IMR-90 (cell line): ENCODE measurements at regions not wholly inside any gene's neighbourhood (a gene's known extent, or its start where the extent isn't known, plus 50 kb on each side); places are given as distances from the start of the nearest gene placed in this dataset.
A peak's percentile ranks its signal among the peaks of the same experiment; 100 is the strongest.

Experiments used
- ATAC-seq: fragments of 200-7000 bp; cut with Tn5 transposase; 2 replicates; pipeline ENCODE4 v1.9.1; 2020; ENCODE audit warnings: low read depth, mild to moderate bottlenecking, moderate library complexity
- BruUV-seq: library from RNA; stranded (reverse); fragments of 400-500 nt; replicated peaks from 2 replicates; lab custom pipeline; 2021; lab: Mats Ljungman, UMichigan
- CTCF ChIA-PET: fragments of 300-600 bp; formaldehyde crosslinking; extraction: SDS; loops from one replicate; lab custom pipeline; 2021; ENCODE audit warnings: antibody characterized with exemption; lab: Yijun Ruan, JAX
- POLR2A ChIA-PET: fragments of 300-600 bp; sonication (Branson Sonifier 250); formaldehyde crosslinking; loops from one replicate; lab custom pipeline; 2022; ENCODE audit warnings: antibody characterized with exemption; ENCODE audit not compliant: unreplicated experiment; lab: Charles Lee
- DNase-seq: peaks from one replicate; pipeline ENCODE4 v3.0.0; 2013
- H2AFZ ChIP-seq: replicated peaks from 2 replicates; pipeline ENCODE3; 2013; ENCODE audit warnings: low read length, mild to moderate bottlenecking; ENCODE audit not compliant: poor library complexity
- H2AK5ac ChIP-seq: 2 replicates; pipeline ENCODE4 v1.6.1; 2013; ENCODE audit warnings: low read depth, low read length, inconsistent platforms
- H2AK9ac ChIP-seq: replicated peaks from 2 replicates; pipeline ENCODE3; 2013; ENCODE audit warnings: mild to moderate bottlenecking, low read depth, low read length, moderate library complexity; ENCODE audit not compliant: poor library complexity
- H2BK120ac ChIP-seq: 2 replicates; pipeline ENCODE4 v1.6.1; 2013; ENCODE audit warnings: low read depth, low read length, inconsistent platforms
- H2BK15ac ChIP-seq: 3 replicates; pipeline ENCODE4 v1.6.1; 2013; ENCODE audit warnings: low read depth, low read length, inconsistent platforms
- H2BK20ac ChIP-seq: 2 replicates; pipeline ENCODE4 v1.6.1; 2013; ENCODE audit warnings: low read depth, mild to moderate bottlenecking, inconsistent platforms, low read length, moderate library complexity
- H2BK5ac ChIP-seq: 2 replicates; pipeline ENCODE4 v1.6.1; 2013; ENCODE audit warnings: mild to moderate bottlenecking, low read depth, low read length, inconsistent platforms; ENCODE audit not compliant: poor library complexity, severe bottlenecking
- H3K14ac ChIP-seq: replicated peaks from 2 replicates; pipeline ENCODE4 v1.6.1; 2013; ENCODE audit warnings: low read depth, low read length, inconsistent platforms
- H3K18ac ChIP-seq: 2 replicates; pipeline ENCODE4 v1.6.1; 2013; ENCODE audit warnings: low read depth, low read length, control low read depth
- H3K23ac ChIP-seq: 2 replicates; pipeline ENCODE4 v1.6.1; 2013; ENCODE audit warnings: low read depth, low read length, inconsistent platforms
- H3K27ac ChIP-seq: 2 replicates; pipeline ENCODE4 v1.5.1; 2013; ENCODE audit warnings: mild to moderate bottlenecking, control low read depth, low read length; ENCODE audit not compliant: insufficient read depth
- H3K27me3 ChIP-seq: 2 replicates; pipeline ENCODE4 v1.6.1; 2013; ENCODE audit warnings: low read length; ENCODE audit not compliant: control insufficient read depth, insufficient read depth
- H3K36me3 ChIP-seq: 2 replicates; pipeline ENCODE4 v1.6.1; 2013; ENCODE audit warnings: low read length, mixed read lengths; ENCODE audit not compliant: control insufficient read depth, insufficient read depth
- H3K4ac ChIP-seq: 2 replicates; pipeline ENCODE4 v1.6.1; 2013; ENCODE audit warnings: low read depth, low read length, inconsistent platforms
- H3K4me1 ChIP-seq: 2 replicates; pipeline ENCODE4 v1.6.1; 2013; ENCODE audit warnings: low read length, mixed read lengths; ENCODE audit not compliant: control insufficient read depth, insufficient read depth
- H3K4me2 ChIP-seq: 2 replicates; pipeline ENCODE4 v1.6.1; 2013; ENCODE audit warnings: low read depth, mild to moderate bottlenecking, control low read depth, low read length, moderate library complexity
- H3K4me3 ChIP-seq: 2 replicates; pipeline ENCODE4 v1.5.1; 2013; ENCODE audit warnings: low read depth, mild to moderate bottlenecking, control low read depth, low read length, moderate library complexity; ENCODE audit not compliant: insufficient read depth
- H3K56ac ChIP-seq: 2 replicates; pipeline ENCODE4 v1.6.1; 2013; ENCODE audit warnings: low read length, inconsistent platforms; ENCODE audit not compliant: insufficient read depth; ENCODE audit errors: extremely low read depth
- H3K79me1 ChIP-seq, 2 experiments: 2 replicates each; pipeline ENCODE4 v1.6.1; 2013; ENCODE audit warnings: low read length in 2 of 2, inconsistent platforms in 1 of 2, low read depth in 1 of 2
- H3K9ac ChIP-seq: 2 replicates; pipeline ENCODE4 v1.6.1; 2013; ENCODE audit warnings: low read depth, low read length, control low read depth
- H3K9me1 ChIP-seq: 2 replicates; pipeline ENCODE4 v1.6.1; 2013; ENCODE audit warnings: low read length, inconsistent platforms; ENCODE audit not compliant: insufficient read depth
- H3K9me3 ChIP-seq: 2 replicates; pipeline ENCODE4 v1.6.1; 2013; ENCODE audit warnings: low read length; ENCODE audit not compliant: control insufficient read depth, insufficient read depth
- H4K20me1 ChIP-seq: 2 replicates; pipeline ENCODE4 v1.6.1; 2013; ENCODE audit warnings: low read length, inconsistent platforms; ENCODE audit not compliant: insufficient read depth
- H4K5ac ChIP-seq: 2 replicates; pipeline ENCODE4 v1.6.1; 2013; ENCODE audit warnings: mild to moderate bottlenecking, low read depth, low read length, control low read depth
- H4K8ac ChIP-seq, 2 experiments: 2 replicates each; pipeline ENCODE4 v1.6.1; 2013; ENCODE audit warnings: low read depth in 2 of 2, low read length in 2 of 2, control low read depth in 1 of 2, inconsistent platforms in 1 of 2
- H4K91ac ChIP-seq: 2 replicates; pipeline ENCODE4 v1.6.1; 2013; ENCODE audit warnings: low read depth, low read length, inconsistent platforms; ENCODE audit not compliant: insufficient read depth
- CEBPB ChIP-seq: IDR thresholded peaks from 2 replicates; pipeline ENCODE4 v1.6.1; 2012; ENCODE audit warnings: low read depth, low read length, improper control_type of control experiment
- CHD1 ChIP-seq: IDR thresholded peaks from 2 replicates; pipeline ENCODE4 v1.6.1; 2012; ENCODE audit warnings: low read depth, low read length, improper control_type of control experiment
- FOS ChIP-seq: fragments of 150-350 bp; IDR thresholded peaks from 2 replicates; pipeline ENCODE4 v1.6.1; 2016; ENCODE audit warnings: low read depth, low read length
- NFE2L2 ChIP-seq: fragments of 150-350 bp; IDR thresholded peaks from 2 replicates; pipeline ENCODE4 v1.6.1; 2016; ENCODE audit warnings: low read depth, mild to moderate bottlenecking, low read length
- RAD21 ChIP-seq: IDR thresholded peaks from 2 replicates; pipeline ENCODE4 v1.6.1; 2012; ENCODE audit warnings: low read length, improper control_type of control experiment
- SMC3 ChIP-seq: fragments of 150-350 bp; IDR thresholded peaks from 2 replicates; pipeline ENCODE4 v1.6.1; 2016; ENCODE audit warnings: low read depth, mild to moderate bottlenecking, antibody characterized with exemption, low read length, moderate library complexity
- USF2 ChIP-seq: fragments of 150-350 bp; IDR thresholded peaks from 2 replicates; pipeline ENCODE4 v1.6.1; 2017; ENCODE audit warnings: mild to moderate bottlenecking, antibody characterized with exemption, low read length, low read depth
- WGBS, 2 experiments: methylation state at CpG; one replicate each; pipeline versions ENCODE4 v1.1.5 to v1.1.7; 2013; ENCODE audit warnings: missing lambda C conversion rate in 2 of 2; ENCODE audit not compliant: insufficient read length in 1 of 2; ENCODE audit errors: extremely low coverage in 2 of 2; 5-methylcytosine and 5-hydroxymethylcytosine counted together
- dilution Hi-C: fragments of 300-500 bp; cut with HindIII; formaldehyde crosslinking; loops from one replicate; pipeline ENCODE4 v1.14.3; 2018; ENCODE audit warnings: low sequenced_read_pairs; ENCODE audit not compliant: unreplicated experiment
- in situ Hi-C: fragments of 300-500 bp; cut with MboI; formaldehyde crosslinking; loops from 3 replicates; pipeline ENCODE4 v1.14.3; 2019; ENCODE audit warnings: low sequenced_read_pairs, inconsistent platforms, mixed read lengths
- intact Hi-C: fragments of 100-400 bp; cut with micrococcal nuclease; formaldehyde crosslinking; loops from 2 replicates; pipeline ENCODE4 v1.10.0; 2022

DNA sequence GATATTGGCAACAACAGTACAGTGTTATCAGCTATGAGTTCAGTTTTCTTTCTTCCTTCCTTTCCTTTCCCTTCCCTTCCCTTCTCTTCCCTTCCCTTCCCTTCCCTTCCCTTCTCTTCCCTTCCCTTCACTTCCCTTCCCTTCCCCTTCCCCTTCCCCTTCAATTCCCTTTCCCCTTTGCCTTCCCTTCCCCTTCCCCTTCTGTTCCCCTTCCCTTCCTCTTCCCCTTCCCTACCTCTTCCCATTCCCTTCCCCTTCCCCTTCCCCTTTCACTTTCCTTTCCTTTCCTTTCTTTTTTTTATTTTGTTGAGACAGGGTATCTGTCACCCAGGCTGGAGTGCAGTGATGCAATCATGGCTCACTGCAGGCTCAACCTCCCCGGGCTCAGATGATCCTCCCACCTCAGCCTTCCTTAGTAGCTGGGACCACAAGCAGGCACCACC, 72.3 kb upstream of the CAPZB start:
- no peak overlapping the region for H4K91ac ChIP-seq
- no peak overlapping the region for H3K18ac ChIP-seq
- dilution Hi-C loops, result no loop called here
- H2BK15ac ChIP-seq, result no peak overlapping the region; the same call in 2 of the 3 replicates
- no peaks in the 10 kb centered on the region for H3K36me3 ChIP-seq
- H3K4me3 ChIP-seq, result no peak overlapping the region
- H4K20me1 ChIP-seq, result no peaks in the 10 kb centered on the region
- H3K79me1 ChIP-seq, result no peaks in the 10 kb centered on the region
- H2AK9ac ChIP-seq, result no peak overlapping the region
- ChIA-PET CTCF (no interaction called here), POLR2A (no interaction called here)
- no peak overlapping the region for H3K23ac ChIP-seq
- H4K5ac ChIP-seq, result no peak overlapping the region
- H3K4me2 ChIP-seq, result no peak overlapping the region
- peak overlapping the region; percentile 5; the same call in 1 of the 2 replicates for H3K4ac ChIP-seq
- H3K9ac ChIP-seq, result no peak overlapping the region
- no peak overlapping the region for H3K27ac ChIP-seq
- WGBS, 2 experiments, result no CpG with 5 or more reads among the region's 1 CpG
- intact Hi-C loops, result loop anchor here (5.0 kb wide), 1 partner anchor 45 kb away; no protein-coding TSS in a partner anchor
- in situ Hi-C loops, result no loop called here
- no peak overlapping the region for H2AFZ ChIP-seq
- 0 out of 2 replicates have a peak, but pooled peaks cover 2% of the 10 kb centered on the region for H3K9me1 ChIP-seq
- peaks cover 2% of the 10 kb centered on the region; the same call in 1 of the 2 replicates for H3K9me3 ChIP-seq
- BruUV-seq, result no TSS peak
- H2BK20ac ChIP-seq, result peak overlapping the region; percentile 11; the same call in 1 of the 2 replicates
- peak overlapping the region; percentile 64; the same call in 1 of the 2 replicates for H2AK5ac ChIP-seq
- H4K8ac ChIP-seq, result peak overlapping the region in 1 of 2 experiments; percentile 3; a peak in 1 of 4 replicates
- H3K27me3 ChIP-seq, result no peaks in the 10 kb centered on the region
- DNase-seq (peak; percentile 30), ATAC-seq (peak; percentile 32; the same call in 1 of the 2 replicates)
- no peak overlapping the region for H3K56ac ChIP-seq
- H2BK120ac ChIP-seq, result 0 out of 2 replicates have a peak overlapping the region, but pooled peaks have one; percentile 3
- no peak overlapping the region for H2BK5ac ChIP-seq
- no peaks in the 10 kb centered on the region for H3K4me1 ChIP-seq
- TF ChIP-seq CHD1 (no peak), CEBPB (peak; percentile 86), NFE2L2 (no peak), USF2 (no peak), FOS (no peak), RAD21 (no peak), SMC3 (no peak)
- H3K14ac ChIP-seq, result no peak overlapping the region
